ENCODE measurements at regions not wholly inside any gene's neighbourhood (a gene's known extent, or its start where the extent isn't known, plus 50 kb on each side); places are given as distances from the start of the nearest gene placed in this dataset.

DNA sequence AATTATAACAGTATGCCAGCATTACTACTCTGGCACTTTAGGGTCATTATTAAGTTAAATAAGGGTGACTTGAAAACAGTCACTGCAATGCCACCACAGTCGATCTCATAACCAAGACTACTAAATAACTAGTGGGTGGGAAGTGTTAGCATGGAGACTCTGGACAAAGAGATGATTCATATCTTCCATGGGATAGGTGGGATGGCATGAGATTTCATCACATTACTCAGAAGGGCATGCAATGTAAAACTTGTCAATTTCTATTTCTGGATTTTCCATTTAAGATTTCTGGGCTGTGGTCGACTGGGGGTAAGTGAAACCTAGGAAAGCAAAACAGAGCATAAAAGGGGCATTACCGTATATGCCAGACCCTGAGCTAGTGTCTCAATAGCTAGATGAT is 538.9 kb upstream of the GRM7 start:
- TF ChIP-seq, protein P1, sequence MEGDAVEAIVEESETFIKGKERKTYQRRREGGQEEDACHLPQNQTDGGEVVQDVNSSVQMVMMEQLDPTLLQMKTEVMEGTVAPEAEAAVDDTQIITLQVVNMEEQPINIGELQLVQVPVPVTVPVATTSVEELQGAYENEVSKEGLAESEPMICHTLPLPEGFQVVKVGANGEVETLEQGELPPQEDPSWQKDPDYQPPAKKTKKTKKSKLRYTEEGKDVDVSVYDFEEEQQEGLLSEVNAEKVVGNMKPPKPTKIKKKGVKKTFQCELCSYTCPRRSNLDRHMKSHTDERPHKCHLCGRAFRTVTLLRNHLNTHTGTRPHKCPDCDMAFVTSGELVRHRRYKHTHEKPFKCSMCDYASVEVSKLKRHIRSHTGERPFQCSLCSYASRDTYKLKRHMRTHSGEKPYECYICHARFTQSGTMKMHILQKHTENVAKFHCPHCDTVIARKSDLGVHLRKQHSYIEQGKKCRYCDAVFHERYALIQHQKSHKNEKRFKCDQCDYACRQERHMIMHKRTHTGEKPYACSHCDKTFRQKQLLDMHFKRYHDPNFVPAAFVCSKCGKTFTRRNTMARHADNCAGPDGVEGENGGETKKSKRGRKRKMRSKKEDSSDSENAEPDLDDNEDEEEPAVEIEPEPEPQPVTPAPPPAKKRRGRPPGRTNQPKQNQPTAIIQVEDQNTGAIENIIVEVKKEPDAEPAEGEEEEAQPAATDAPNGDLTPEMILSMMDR (IDR thresholded peaks at IDR 0.05) = no peak
- TF ChIP-seq POLR2A (IDR thresholded peaks at IDR 0.05) = no peak
